ENCODE measurements at regions not wholly inside any gene's neighbourhood (a gene's known extent, or its start where the extent isn't known, plus 50 kb on each side); places are given as distances from the start of the nearest gene placed in this dataset.

DNA sequence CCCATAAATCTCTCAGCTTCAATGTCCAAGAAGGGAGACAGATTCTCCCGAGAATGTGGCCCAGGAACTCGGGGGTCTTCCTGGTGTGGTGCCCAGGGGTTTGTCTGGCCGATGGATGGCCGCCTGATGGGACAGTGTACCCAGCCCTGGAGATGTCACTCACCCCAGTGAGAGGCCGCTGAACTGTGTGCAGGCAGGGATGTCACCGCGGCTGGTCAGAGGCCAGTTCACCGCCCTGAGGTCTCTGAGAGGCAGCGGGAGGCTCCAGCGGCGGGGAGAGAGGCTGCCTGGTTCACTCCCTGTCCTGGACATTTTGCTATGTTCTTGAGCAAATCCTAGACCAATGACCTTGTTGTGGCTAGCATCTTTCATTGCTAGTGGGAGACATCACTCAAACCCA lies 1349.5 kb downstream of the BRD1 start:
- no peak for DNase-seq

GRCh38 chr22:48477031-48477721 lies 1350.5 kb downstream of the BRD1 start:
- no peak for DNase-seq

DNA sequence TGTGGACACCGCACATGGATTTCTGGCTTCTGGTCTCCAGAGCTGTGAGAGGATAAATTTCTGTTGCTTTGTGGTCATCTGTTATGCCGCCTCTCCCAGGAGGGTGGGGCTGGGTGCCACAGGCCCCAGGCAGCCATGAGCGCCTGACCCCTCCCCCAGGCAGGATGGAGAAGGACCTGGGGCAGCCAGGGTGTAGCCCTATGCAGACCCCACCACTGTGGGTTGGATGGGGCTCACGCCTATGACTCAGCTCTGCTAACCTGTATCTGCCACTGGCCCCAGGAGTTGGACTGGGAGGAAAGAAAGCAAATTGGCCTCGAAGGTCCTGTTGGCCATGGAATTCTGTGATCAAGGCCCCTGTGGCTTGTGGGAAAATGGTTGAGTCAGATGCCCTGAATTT lies 1351.1 kb downstream of the BRD1 start:
- no peak for DNase-seq

DNA sequence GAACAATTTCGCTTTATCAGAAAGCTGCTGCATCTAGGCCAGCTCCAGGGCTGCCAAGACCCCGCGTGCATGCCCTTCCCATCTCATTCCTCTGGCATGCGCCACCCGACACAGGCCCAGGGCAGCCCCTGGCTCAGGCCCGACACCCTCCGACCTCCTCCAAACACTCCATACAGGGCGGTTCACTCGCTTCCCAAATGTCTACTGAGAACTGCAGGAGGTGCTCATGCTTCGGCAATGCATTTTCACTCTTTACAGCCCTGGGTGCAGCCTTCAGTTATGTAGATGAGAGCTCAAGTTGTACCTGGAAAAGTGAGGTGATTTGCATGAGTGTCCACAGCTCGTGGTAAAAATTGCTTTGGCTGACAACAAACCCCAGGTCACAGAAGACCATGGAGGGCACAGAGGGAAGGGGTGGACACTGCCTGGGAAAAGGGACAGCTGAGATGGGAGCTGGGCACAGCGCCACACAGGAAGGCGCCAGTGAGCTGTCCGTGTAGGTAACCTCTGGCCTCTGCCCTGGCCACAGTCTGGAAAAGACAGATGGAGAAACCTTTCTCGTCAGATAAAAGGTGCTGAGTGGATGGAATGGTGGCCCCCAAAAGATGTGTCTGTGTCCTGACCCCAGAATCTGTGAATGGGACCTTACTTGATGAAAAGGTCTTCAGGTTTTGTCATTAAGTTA lies 1351.9 kb downstream of the BRD1 start:
- DNase-seq, result no peak

GRCh38 chr22:48474881-48475280 lies 1352.8 kb downstream of the BRD1 start:
- no peak for DNase-seq

DNA sequence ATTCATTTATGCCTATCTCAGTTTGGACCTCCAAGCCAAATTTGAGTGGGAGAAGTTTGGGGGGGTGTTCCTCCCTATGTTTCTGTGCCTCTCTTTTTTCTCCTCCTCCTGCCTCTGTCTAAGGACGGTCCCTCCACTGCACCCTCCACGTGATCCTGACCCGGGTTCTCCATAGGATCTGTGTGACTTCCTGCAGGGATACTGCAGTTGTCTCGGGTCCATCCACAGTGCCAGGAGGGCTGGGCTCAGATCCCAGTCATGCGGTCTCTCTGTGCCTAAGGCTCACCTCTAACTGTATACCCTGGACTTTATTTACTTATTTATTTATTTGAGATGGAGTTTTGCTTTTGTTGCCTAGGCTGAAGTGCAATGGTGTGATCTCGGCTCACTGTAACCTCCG lies 1354.5 kb downstream of the BRD1 start:
- no peak for DNase-seq

GRCh38 chr22:48464246-48464645 lies 1363.4 kb downstream of the BRD1 start:
- DNase-seq, result no peak

- DNase-seq, result no peak
These were observed 1367.5 kb downstream of the BRD1 start for GRCh38 chr22:48459859-48460823.

- no peak for DNase-seq
These were observed 1368.4 kb downstream of the BRD1 start for GRCh38 chr22:48459259-48459658.

- DNase-seq, result no peak
These were observed 1371.2 kb downstream of the BRD1 start for GRCh38 chr22:48456449-48456848.

- DNase-seq, result no peak
These were observed 1373.8 kb downstream of the BRD1 start for GRCh38 chr22:48453751-48454485.

GRCh38 chr22:48453171-48453570 lies 1374.5 kb downstream of the BRD1 start:
- no peak for DNase-seq

DNA sequence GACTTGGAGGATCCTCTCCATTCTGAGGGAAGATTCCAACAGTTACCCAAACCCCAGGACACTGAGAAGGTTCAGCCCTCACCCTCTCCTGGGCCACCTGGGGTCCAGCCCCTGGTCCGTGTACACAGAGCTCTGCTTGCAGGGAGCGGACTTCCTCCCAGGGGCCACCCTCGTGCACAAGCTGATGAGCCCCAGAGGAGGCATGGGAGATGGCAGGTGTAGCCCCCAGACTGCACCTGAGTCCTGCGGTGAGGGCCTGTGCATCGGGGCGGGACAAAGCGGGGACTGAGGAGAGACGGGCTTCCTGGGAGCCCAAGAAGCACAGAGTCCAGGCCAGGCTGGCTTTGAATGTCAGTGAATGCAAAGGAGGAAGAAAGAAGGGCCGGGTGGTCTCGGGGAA lies 1374.9 kb downstream of the BRD1 start:
- no peak for DNase-seq

DNA sequence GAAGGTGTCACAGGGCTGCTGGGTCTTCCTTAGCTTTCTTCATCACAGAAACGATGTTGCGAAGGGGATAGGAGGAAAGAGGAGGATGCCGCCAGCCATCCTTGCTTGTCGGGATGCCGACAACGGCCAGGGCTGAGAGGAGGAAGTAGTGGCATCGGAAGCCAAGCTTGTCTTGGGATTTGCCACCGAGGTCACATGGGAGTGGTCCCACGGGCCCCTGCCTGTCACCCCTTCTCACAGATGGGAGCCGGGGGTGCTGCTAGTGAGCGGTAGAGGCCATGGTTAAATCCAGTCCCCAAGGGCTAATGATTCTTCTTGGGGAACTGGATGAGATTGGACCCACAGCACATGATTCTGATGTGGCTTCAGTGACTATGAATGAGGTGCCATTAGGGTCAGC lies 1375.8 kb downstream of the BRD1 start:
- no peak for DNase-seq

DNA sequence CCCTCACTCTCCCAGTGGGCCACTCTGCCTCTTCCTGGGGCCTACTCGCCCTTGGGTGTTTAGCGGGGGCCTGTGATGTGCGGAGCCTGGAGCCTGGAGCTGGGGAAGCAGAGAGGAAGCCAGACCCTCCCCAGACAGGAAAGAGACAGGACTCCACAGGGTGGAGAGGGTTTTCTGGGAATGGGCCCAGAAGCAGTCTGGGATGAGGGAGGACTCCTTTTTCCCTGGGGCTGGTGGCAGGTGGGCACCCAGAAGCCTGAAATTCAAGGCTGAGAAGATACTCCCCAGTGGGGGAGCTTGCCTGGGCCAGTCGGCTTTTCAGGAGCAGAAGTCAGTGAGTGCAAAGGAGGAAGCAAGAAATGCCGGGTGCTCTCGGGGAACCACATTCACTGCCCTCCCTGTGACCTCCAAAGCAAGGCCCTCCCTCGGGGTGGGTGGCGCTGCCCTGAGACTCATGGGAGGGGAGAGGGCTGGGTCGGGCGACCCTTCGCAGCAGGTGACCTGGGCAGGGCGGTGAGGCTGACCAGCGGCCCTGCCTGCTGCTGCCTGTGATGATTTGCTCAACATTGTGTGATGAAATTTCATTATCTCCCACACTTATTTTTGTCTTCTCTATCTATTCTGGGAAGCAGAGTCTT lies 1377.4 kb downstream of the BRD1 start:
- no peak for DNase-seq

GRCh38 chr22:48449466-48450187 lies 1378.0 kb downstream of the BRD1 start:
- no peak for DNase-seq

GRCh38 chr22:48448821-48449220 lies 1378.9 kb downstream of the BRD1 start:
- no peak for DNase-seq

- DNase-seq, result no peak
These were observed 1382.4 kb downstream of the BRD1 start for GRCh38 chr22:48445113-48445827.

GRCh38 chr22:48444320-48445112 lies 1383.2 kb downstream of the BRD1 start:
- DNase-seq, result no peak

DNA sequence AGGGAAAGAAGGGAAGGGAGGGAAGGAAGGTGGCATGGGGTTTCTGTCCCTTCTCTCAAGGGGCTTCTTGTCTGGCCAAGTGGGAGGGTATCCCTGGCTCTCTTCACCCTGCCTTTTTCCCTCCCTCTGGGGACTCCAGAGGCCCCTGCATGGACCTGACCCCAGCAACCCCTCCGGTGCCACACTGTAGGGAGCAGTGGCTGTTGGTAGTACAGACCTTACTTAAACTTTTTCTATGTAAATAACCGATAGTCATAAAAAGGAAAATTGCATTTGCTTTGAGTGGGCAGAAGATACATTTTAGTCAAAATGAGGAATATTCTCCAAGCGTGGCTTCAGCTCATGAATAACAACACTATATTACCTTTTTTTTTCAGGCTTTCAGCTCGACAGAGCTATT lies 1384.0 kb downstream of the BRD1 start:
- no peak for DNase-seq

All from NCI-H1105 (cell line).